Calu3 (cell line): ENCODE measurements at regions not wholly inside any gene's neighbourhood (a gene's known extent, or its start where the extent isn't known, plus 50 kb on each side); places are given as distances from the start of the nearest gene placed in this dataset.

Experiments used
- BruUV-seq: library from RNA; stranded (reverse); fragments of 400-500 nt; replicated peaks from 2 replicates; lab custom pipeline; 2021; lab: Mats Ljungman, UMichigan
- CTCF ChIA-PET: fragments of 300-600 bp; sonication (Branson Sonifier 250); formaldehyde crosslinking; loops from one replicate; lab custom pipeline; 2022; ENCODE audit warnings: antibody characterized with exemption; lab: Charles Lee
- DNase-seq: peaks from one replicate; pipeline ENCODE4 v3.0.0; 2022
- H3K27ac Mint-ChIP-seq: one replicate; pipeline ENCODE4 v1.8.0; 2022; ENCODE audit warnings: mixed read lengths; ENCODE audit not compliant: unreplicated experiment
- H3K27me3 Mint-ChIP-seq: one replicate; pipeline ENCODE4 v1.8.0; 2022; ENCODE audit warnings: mixed read lengths; ENCODE audit not compliant: unreplicated experiment
- H3K36me3 Mint-ChIP-seq: one replicate; pipeline ENCODE4 v1.8.0; 2022; ENCODE audit warnings: mild to moderate bottlenecking, moderate library complexity, mixed read lengths; ENCODE audit not compliant: insufficient read depth, unreplicated experiment
- H3K4me1 Mint-ChIP-seq: one replicate; pipeline ENCODE4 v1.8.0; 2022; ENCODE audit warnings: mild to moderate bottlenecking, low read depth, mixed read lengths; ENCODE audit not compliant: unreplicated experiment
- H3K4me3 Mint-ChIP-seq: one replicate; pipeline ENCODE4 v1.8.0; 2022; ENCODE audit warnings: mild to moderate bottlenecking, low read depth, moderate library complexity, mixed read lengths; ENCODE audit not compliant: unreplicated experiment
- H3K9me3 Mint-ChIP-seq: one replicate; pipeline ENCODE4 v1.8.0; 2022; ENCODE audit warnings: low read depth, mixed read lengths; ENCODE audit not compliant: unreplicated experiment
- CTCF ChIP-seq: fragments of 200-600 bp; IDR thresholded peaks from one replicate; pipeline ENCODE4 v1.8.0; 2022; ENCODE audit warnings: antibody characterized with exemption; ENCODE audit not compliant: unreplicated experiment
- intact Hi-C: fragments of 100-400 bp; cut with micrococcal nuclease; formaldehyde crosslinking; loops from one replicate; pipeline ENCODE4 v1.10.0; 2022; ENCODE audit not compliant: unreplicated experiment

- no peak for DNase-seq
- CTCF ChIA-PET: no interaction called here
- no peaks in the 10 kb centered on the region for H3K4me1 Mint-ChIP-seq
- H3K9me3 Mint-ChIP-seq: no peaks in the 10 kb centered on the region
- H3K27me3 Mint-ChIP-seq: peaks cover 82% of the 10 kb centered on the region
- no TSS peak for BruUV-seq
- H3K4me3 Mint-ChIP-seq: no peak overlapping the region
- no peak overlapping the region for H3K27ac Mint-ChIP-seq
- H3K36me3 Mint-ChIP-seq: no peaks in the 10 kb centered on the region
- intact Hi-C loops: no loop called here
- TF ChIP-seq CTCF: no peak
Measured at GRCh38 chr12:107574691-107575090, 110.9 kb upstream of the PWP1 start.

GRCh38 chr12:107580750-107581618, 104.6 kb upstream of the PWP1 start:
- intact Hi-C loops: no loop called here
- DNase-seq: no peak
- CTCF ChIA-PET: no interaction called here
- Mint-ChIP-seq H3K36me3 (no peaks in the 10 kb centered on the region), H3K27me3 (peaks cover 95% of the 10 kb centered on the region), H3K27ac (no peak overlapping the region), H3K9me3 (no peaks in the 10 kb centered on the region), H3K4me1 (no peaks in the 10 kb centered on the region), H3K4me3 (no peak overlapping the region)
- TF ChIP-seq CTCF: no peak
- no TSS peak for BruUV-seq

- no TSS peak for BruUV-seq
- no peak for TF ChIP-seq CTCF
- Mint-ChIP-seq H3K27me3 (peaks cover 95% of the 10 kb centered on the region), H3K27ac (no peak overlapping the region), H3K9me3 (no peaks in the 10 kb centered on the region), H3K4me1 (no peaks in the 10 kb centered on the region), H3K36me3 (no peaks in the 10 kb centered on the region), H3K4me3 (no peak overlapping the region)
- DNase-seq: no peak
- CTCF ChIA-PET: no interaction called here
- intact Hi-C loops: no loop called here
Measured at GRCh38 chr12:107581619-107582015, 104.0 kb upstream of the PWP1 start.

- intact Hi-C loops: no loop called here
- Mint-ChIP-seq H3K9me3 (no peaks in the 10 kb centered on the region), H3K27me3 (peaks cover 89% of the 10 kb centered on the region), H3K4me1 (no peaks in the 10 kb centered on the region), H3K27ac (no peak overlapping the region), H3K4me3 (no peak overlapping the region), H3K36me3 (no peaks in the 10 kb centered on the region)
- CTCF ChIA-PET: no interaction called here
- no TSS peak for BruUV-seq
- no peak for TF ChIP-seq CTCF
- DNase-seq: no peak
Measured at GRCh38 chr12:107583551-107583950, 102.0 kb upstream of the PWP1 start.
